HG03520 (cell line): ENCODE measurements at regions not wholly inside any gene's neighbourhood (a gene's known extent, or its start where the extent isn't known, plus 50 kb on each side); places are given as distances from the start of the nearest gene placed in this dataset.

ENCODE experiments used
- ATAC-seq: cut with Tn5 transposase; IDR thresholded peaks from one replicate; pipeline ENCODE4 v1.9.1; 2021; ENCODE audit warnings: mild to moderate bottlenecking, moderate library complexity; ENCODE audit not compliant: unreplicated experiment

DNA sequence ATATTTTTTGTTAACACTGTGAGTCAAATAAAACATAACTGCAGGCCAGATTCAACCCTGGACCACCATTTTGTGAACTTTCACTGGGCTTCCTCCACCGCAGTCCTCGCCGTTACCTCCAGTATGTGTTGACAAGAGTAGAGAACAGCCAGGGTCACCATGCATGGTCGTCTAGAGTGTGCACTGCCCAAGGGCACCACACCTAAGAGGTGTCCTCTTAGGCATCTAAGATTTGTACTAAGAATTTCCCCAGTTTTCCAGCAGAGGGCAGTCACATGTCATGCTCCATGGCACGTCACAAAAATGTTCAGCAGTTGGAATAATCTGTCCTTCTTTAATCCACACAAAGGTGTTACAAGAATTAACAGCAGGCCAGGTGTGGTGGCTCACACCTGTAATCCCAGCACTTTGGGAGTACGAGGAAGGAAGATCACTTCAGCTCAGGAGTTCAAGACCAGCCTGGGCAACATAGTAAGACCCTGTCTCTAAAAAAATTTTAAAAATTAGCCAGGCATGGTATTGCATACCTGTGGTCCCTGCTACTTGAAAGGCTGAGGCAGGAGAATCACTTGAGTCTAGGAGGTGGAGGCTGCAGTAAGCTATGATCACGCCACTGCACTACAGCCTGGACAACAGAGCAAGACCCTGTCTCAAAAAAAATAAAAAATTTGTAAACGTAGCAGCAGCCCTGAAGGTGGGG is 71.2 kb upstream of the FOXK1 start:
- ATAC-seq: peak; percentile 60

DNA sequence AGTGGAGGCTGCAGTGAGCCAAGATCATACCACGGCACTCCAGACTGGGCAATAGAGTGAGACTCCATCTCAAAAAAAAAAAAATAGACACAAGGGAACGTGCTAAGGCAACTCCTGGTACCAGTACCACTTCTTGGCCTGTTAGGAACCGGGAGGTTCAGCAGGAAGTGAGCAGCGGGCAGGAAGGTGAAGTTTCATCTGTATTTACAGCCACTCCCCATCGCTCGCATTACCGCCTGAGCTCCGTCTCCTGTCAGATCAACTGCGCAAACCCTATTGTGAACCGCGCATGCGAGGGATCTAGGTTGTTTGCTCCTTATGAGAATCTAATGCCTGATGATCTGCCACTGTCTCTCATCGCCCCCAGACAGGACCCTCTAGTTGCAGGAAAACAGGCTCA is 69.9 kb upstream of the FOXK1 start:
- no peak for ATAC-seq

DNA sequence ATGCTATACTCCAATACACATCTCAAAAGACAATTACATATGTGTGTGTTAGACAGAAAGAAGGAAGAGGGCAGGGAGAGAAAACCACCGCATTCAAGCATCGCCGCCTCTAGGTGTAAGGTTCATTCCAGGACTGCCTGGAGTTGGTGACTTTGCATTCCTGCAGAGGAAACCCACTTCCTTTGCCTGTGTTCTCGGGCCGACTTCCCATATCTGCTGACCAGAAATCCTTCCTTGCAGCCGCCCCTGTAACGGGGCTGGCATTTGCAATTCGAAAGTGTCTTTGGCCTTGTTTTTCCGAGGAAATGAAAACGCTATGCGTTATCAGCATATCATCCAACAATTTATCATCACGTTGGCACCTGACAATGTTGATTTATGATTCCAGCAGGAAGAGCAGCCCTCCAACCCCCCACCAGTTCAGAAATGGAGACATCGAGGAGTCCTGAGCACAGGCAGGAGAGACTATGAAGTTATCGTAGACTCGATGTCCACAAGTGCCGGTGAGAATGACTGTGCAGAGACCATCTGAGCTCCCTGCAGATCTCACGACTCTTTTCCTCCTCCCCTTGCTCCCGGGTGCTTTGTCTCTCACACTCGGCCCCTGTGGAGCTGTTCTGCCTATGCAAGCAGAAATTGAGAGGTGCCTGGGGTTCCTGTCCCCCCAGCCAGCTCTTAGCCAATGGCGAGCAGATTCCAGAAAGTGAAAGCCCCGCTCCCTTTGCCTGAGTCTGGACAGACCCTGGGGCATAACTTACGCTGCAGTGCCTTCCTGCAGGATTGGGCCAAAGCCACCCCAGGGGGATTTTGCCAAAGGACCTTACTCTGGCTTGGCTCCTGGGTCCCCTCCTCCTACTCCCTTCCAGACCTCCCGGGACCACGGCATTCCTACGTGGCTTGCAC is 68.9 kb upstream of the FOXK1 start:
- no peak for ATAC-seq

DNA sequence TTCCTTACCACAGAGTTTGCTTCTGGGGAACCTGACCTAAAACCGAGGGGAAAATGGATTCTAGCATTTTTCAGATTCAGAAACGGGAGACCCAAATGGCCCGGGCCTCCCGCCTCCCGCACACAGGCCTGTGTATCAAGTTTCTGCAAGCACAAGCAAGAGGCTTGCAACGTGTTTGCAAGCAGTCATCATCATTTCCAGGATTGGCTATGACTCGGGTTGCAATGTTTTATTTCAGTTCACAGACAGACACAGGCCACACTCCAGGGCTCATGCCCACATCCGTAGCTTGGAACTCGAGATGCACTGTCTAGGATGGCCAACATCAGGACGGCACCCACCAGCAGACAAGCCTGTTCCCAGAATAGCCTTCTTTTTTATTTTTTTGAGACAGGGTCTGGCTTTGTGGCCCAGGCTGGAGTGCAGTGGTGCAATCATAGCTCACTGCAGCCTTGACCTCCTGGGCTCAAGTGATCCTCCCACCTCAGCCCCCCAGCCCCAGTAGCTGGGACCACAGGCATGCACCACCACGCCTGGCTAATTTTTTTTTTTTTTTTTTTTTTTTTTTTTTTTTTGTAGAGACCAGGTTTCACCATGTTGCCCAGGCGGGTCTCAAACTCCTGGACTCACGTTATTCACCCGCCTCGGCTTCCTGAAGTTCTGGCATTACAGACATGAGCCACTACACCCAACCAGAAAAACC is 68.1 kb upstream of the FOXK1 start:
- no peak for ATAC-seq

- no peak for ATAC-seq
Measured at GRCh38 chr7:4616116-4616515, 66.0 kb upstream of the FOXK1 start.

DNA sequence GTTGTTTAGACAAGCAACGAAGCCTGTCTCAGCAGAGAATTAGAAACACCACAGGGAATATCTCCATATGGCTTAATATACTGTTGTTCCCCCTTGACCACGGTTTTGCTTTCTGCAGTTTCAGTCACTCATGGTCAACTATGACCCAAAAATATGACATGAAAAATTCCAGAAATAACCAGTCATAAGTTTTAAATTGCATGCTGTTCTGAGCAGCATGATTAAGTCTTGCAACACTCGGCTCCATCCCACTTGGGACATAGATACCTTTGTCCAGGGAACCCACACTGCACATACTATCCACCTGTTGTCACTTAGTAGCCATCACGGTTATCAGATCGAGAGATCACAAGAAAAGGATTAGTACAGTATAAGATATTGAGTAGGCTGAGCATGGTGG is 60.7 kb upstream of the FOXK1 start:
- ATAC-seq: no peak

DNA sequence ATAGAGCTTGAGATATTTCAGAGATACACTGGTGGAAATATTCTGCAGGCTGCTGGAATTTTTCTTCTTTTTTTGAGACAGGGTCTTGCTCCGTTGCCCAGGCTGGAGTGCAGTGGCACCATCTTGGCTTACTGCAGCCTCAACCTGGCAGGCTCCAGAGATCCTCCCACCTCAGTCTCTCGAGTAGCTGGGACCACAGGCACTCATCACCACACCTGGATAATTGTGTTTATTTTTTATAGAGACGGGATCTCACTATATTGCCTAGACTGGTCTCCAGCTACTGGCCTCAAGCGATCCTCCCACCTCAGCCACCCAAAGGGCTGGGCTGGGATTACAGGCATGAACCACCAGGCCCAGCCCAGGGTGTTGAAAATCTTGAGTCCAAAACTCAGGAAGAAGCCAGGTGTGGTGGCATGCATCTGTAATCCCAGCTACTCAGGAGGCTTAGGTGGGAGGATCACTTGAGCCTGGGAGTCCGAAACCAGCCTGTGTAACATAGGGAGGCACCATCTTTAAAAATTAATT is 55.7 kb upstream of the FOXK1 start:
- ATAC-seq: no peak

- ATAC-seq: no peak
Measured at GRCh38 chr7:4629287-4629895, 52.7 kb upstream of the FOXK1 start.

- no peak for ATAC-seq
Measured at GRCh38 chr7:4631380-4632179, 50.5 kb upstream of the FOXK1 start.
